ENCODE measurements at regions not wholly inside any gene's neighbourhood (a gene's known extent, or its start where the extent isn't known, plus 50 kb on each side); places are given as distances from the start of the nearest gene placed in this dataset.
A peak's percentile ranks its signal among the peaks of the same experiment; 100 is the strongest.

DNA sequence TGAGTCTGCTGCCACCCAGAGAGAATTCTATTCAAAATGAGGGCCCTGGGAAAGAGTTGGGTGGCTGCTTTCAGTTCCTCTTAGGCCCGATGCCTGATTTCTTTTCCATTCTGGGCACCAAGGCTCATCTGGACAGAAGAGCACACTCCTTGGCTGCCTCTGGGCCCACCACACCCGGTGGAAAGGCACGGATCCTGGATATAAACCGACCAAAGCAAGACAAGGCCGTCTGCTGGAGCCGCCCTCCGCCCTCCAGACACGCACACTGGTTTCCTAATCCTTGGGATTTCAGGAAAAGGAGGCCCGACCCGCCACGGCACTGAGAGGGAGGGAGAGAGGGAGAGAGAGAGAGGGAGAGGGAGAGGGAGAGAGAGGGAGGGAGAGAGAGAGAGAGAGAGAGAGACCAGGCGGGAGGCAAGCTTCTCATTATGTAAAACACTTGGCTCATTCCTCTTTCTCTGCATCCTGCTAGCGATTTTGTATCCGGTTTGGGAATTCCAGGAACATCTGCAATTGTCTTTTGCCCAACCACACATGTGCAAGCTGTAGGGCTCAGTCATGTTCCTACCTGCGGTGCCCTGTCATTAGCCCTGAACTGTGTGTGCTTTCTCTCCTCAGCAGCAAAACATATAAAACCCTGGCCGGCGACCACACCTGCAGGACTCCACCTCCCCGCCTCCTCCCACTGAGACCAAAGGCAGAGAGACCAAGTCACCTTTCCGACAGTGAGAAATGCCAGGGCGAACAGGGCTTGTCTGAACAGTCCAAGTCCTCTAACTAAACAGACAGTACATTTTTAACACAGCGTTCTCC, 347.2 kb downstream of the SOX9 start:
- H3K9me3 Mint-ChIP-seq = peaks cover 5% of the 10 kb centered on the region; the same call in 2 of the 3 replicates
- Histone ChIP-seq H2AFZ (peak overlapping the region; percentile 76), H3K27me3 (ENCODE audit: insufficient read depth) (no peaks in the 10 kb centered on the region), H3K79me2 (replicated peaks; ENCODE audit: insufficient read depth) (no peaks in the 10 kb centered on the region), H3K36me3 (ENCODE audit: insufficient read depth) (no peaks in the 10 kb centered on the region), H3K4me3 (0 out of 2 replicates have a peak overlapping the region, but pooled peaks have one; percentile 23), H3K4me1 (ENCODE audit: insufficient read depth) (peaks cover 26% of the 10 kb centered on the region), H4K20me1 (replicated peaks; ENCODE audit: insufficient read depth) (no peaks in the 10 kb centered on the region), H3K9me2 (ENCODE audit: insufficient read depth) (no peaks in the 10 kb centered on the region), H3K27ac (ENCODE audit: low read depth) (no peak overlapping the region), H3F3A (replicated peaks; ENCODE audit: low read depth) (no peaks in the 10 kb centered on the region), H3K4me2 (peak overlapping the region; percentile 35)
- peak; percentile 70 for ATAC-seq
- peaks cover 6% of the 10 kb centered on the region for H3K27me3 Mint-ChIP-seq (ENCODE audit: insufficient read depth, low read depth, poor library complexity)
- no peak overlapping the region; the same call in 2 of the 3 replicates for H3K4me3 Mint-ChIP-seq
- DNase-seq (ENCODE audit: low spot score) = peak; percentile 50
- no peak overlapping the region for H3K27ac Mint-ChIP-seq
- 0 out of 3 replicates have a peak, but pooled peaks cover 6% of the 10 kb centered on the region for H3K36me3 Mint-ChIP-seq (ENCODE audit: low read depth)
- TF ChIP-seq ZNF114 (CRISPR knock-in tag; IDR thresholded peaks at IDR 0.05) = no peak
- TF ChIP-seq, protein P1, sequence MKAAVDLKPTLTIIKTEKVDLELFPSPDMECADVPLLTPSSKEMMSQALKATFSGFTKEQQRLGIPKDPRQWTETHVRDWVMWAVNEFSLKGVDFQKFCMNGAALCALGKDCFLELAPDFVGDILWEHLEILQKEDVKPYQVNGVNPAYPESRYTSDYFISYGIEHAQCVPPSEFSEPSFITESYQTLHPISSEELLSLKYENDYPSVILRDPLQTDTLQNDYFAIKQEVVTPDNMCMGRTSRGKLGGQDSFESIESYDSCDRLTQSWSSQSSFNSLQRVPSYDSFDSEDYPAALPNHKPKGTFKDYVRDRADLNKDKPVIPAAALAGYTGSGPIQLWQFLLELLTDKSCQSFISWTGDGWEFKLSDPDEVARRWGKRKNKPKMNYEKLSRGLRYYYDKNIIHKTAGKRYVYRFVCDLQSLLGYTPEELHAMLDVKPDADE (IDR thresholded peaks at IDR 0.05) = no peak
- no peak for TF ChIP-seq CREB1 (CRISPR knock-in tag; IDR thresholded peaks at IDR 0.05; ENCODE audit: low read depth)
- TF ChIP-seq POLR2AphosphoS5 (IDR thresholded peaks at IDR 0.05; ENCODE audit: low read depth) = no peak
- no peak for TF ChIP-seq NANOG (IDR thresholded peaks at IDR 0.05; ENCODE audit: borderline replicate concordance)
- TF ChIP-seq, protein P2, sequence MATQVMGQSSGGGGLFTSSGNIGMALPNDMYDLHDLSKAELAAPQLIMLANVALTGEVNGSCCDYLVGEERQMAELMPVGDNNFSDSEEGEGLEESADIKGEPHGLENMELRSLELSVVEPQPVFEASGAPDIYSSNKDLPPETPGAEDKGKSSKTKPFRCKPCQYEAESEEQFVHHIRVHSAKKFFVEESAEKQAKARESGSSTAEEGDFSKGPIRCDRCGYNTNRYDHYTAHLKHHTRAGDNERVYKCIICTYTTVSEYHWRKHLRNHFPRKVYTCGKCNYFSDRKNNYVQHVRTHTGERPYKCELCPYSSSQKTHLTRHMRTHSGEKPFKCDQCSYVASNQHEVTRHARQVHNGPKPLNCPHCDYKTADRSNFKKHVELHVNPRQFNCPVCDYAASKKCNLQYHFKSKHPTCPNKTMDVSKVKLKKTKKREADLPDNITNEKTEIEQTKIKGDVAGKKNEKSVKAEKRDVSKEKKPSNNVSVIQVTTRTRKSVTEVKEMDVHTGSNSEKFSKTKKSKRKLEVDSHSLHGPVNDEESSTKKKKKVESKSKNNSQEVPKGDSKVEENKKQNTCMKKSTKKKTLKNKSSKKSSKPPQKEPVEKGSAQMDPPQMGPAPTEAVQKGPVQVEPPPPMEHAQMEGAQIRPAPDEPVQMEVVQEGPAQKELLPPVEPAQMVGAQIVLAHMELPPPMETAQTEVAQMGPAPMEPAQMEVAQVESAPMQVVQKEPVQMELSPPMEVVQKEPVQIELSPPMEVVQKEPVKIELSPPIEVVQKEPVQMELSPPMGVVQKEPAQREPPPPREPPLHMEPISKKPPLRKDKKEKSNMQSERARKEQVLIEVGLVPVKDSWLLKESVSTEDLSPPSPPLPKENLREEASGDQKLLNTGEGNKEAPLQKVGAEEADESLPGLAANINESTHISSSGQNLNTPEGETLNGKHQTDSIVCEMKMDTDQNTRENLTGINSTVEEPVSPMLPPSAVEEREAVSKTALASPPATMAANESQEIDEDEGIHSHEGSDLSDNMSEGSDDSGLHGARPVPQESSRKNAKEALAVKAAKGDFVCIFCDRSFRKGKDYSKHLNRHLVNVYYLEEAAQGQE (IDR thresholded peaks at IDR 0.05; ENCODE audit: unreplicated experiment) = no peak
- TF ChIP-seq EZH2 (IDR thresholded peaks at IDR 0.05; ENCODE audit: low read depth, unreplicated experiment) = no peak
- TF ChIP-seq STAT1 (IDR thresholded peaks at IDR 0.05; ENCODE audit: unreplicated experiment) = no peak
- no peak for TF ChIP-seq JUNB (IDR thresholded peaks at IDR 0.05; ENCODE audit: unreplicated experiment)
- TF ChIP-seq EZH2phosphoT487 (IDR thresholded peaks at IDR 0.05; ENCODE audit: unreplicated experiment) = no peak
- TF ChIP-seq, protein P3, sequence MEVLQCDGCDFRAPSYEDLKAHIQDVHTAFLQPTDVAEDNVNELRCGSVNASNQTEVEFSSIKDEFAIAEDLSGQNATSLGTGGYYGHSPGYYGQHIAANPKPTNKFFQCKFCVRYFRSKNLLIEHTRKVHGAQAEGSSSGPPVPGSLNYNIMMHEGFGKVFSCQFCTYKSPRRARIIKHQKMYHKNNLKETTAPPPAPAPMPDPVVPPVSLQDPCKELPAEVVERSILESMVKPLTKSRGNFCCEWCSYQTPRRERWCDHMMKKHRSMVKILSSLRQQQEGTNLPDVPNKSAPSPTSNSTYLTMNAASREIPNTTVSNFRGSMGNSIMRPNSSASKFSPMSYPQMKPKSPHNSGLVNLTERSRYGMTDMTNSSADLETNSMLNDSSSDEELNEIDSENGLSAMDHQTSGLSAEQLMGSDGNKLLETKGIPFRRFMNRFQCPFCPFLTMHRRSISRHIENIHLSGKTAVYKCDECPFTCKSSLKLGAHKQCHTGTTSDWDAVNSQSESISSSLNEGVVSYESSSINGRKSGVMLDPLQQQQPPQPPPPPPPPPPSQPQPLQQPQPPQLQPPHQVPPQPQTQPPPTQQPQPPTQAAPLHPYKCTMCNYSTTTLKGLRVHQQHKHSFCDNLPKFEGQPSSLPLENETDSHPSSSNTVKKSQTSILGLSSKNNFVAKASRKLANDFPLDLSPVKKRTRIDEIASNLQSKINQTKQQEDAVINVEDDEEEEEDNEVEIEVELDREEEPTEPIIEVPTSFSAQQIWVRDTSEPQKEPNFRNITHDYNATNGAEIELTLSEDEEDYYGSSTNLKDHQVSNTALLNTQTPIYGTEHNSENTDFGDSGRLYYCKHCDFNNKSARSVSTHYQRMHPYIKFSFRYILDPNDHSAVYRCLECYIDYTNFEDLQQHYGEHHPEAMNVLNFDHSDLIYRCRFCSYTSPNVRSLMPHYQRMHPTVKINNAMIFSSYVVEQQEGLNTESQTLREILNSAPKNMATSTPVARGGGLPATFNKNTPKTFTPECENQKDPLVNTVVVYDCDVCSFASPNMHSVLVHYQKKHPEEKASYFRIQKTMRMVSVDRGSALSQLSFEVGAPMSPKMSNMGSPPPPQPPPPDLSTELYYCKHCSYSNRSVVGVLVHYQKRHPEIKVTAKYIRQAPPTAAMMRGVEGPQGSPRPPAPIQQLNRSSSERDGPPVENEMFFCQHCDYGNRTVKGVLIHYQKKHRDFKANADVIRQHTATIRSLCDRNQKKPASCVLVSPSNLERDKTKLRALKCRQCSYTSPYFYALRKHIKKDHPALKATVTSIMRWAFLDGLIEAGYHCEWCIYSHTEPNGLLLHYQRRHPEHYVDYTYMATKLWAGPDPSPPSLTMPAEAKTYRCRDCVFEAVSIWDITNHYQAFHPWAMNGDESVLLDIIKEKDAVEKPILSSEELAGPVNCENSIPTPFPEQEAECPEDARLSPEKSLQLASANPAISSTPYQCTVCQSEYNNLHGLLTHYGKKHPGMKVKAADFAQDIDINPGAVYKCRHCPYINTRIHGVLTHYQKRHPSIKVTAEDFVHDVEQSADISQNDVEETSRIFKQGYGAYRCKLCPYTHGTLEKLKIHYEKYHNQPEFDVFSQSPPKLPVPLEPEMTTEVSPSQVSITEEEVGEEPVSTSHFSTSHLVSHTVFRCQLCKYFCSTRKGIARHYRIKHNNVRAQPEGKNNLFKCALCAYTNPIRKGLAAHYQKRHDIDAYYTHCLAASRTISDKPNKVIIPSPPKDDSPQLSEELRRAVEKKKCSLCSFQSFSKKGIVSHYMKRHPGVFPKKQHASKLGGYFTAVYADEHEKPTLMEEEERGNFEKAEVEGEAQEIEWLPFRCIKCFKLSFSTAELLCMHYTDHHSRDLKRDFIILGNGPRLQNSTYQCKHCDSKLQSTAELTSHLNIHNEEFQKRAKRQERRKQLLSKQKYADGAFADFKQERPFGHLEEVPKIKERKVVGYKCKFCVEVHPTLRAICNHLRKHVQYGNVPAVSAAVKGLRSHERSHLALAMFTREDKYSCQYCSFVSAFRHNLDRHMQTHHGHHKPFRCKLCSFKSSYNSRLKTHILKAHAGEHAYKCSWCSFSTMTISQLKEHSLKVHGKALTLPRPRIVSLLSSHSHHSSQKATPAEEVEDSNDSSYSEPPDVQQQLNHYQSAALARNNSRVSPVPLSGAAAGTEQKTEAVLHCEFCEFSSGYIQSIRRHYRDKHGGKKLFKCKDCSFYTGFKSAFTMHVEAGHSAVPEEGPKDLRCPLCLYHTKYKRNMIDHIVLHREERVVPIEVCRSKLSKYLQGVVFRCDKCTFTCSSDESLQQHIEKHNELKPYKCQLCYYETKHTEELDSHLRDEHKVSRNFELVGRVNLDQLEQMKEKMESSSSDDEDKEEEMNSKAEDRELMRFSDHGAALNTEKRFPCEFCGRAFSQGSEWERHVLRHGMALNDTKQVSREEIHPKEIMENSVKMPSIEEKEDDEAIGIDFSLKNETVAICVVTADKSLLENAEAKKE (CRISPR knock-in tag; IDR thresholded peaks at IDR 0.05) = no peak
- no peak for TF ChIP-seq ZNF331 (CRISPR knock-in tag; IDR thresholded peaks at IDR 0.05; ENCODE audit: low read depth)
- peaks cover 20% of the 10 kb centered on the region for H3K4me1 Mint-ChIP-seq

All from GM23338 (cell line).